HG03342 (cell line): ENCODE measurements at regions not wholly inside any gene's neighbourhood (a gene's known extent, or its start where the extent isn't known, plus 50 kb on each side); places are given as distances from the start of the nearest gene placed in this dataset.
A peak's percentile ranks its signal among the peaks of the same experiment; 100 is the strongest.
"Not testable (repeated sequence)": the region's sequence is repeated elsewhere in the genome, so short reads cannot be mapped to it uniquely, and the experiment has no call there.

Experiments used
- ATAC-seq: cut with Tn5 transposase; IDR thresholded peaks from one replicate; pipeline ENCODE4 v1.9.1; 2021; ENCODE audit warnings: mild to moderate bottlenecking, moderate library complexity; ENCODE audit not compliant: unreplicated experiment

DNA sequence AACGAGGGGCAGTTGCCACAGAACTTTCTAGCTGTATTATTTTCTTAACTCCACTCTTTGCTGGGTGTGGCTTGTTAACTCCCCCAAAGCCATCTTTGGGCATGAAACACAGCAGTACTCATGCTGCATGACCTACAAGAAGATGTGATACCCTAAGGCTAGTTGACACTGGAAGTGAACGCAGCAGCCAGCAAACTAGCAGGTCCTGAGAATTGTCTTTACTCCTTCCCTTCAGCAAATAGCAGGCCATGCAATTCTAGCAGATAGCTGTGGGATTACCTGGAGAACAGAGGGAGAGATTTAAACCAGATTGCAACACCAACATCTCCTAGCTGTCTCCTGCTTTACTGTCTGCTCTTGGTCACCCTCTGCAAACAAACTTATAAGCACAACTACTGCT lies 688.0 kb upstream of the ZWINT start:
- ATAC-seq: no peak

DNA sequence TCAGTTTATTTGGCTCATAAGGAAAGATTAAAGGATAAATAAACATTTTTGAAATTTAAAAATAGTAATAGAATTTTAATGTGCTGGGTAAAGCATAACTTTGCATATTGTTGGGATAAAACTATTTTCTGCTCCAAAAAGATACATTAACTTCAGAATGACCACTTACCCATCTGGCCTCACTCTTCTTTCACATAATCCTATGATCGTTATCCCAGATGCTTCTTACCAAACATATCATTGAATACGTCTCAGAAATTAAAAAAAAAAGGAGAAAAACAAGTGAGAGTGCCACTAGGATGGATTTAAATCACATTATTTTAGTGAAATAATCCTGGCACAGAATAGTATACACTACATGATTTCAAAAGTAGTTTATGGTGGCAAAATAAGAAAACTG lies 677.5 kb upstream of the ZWINT start:
- ATAC-seq: no peak

- no peak for ATAC-seq
Observed at GRCh38 chr10:57035310-57035709, 674.3 kb upstream of the ZWINT start.

DNA sequence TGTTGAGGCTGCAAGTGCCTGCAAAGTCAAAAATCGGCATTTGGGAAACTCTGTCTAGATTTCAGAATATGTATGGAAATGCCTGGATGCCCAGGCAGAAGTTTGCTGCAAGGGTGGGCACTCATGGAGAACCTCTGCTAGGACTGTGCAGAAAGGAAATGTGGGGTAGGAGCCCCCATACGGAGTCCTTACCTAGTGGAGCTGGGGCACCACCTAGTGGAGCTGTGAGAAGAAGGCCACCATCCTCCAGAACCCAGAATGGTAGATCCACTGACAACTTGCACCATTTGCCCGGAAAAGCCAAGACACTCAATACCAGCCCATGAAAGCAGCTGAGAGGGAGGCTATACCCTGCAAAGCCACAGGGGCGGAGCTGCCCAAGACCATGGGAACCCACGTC lies 671.2 kb upstream of the ZWINT start:
- ATAC-seq: not testable (repeated sequence)

- no peak for ATAC-seq
Observed at GRCh38 chr10:57031346-57031745, 670.3 kb upstream of the ZWINT start.

DNA sequence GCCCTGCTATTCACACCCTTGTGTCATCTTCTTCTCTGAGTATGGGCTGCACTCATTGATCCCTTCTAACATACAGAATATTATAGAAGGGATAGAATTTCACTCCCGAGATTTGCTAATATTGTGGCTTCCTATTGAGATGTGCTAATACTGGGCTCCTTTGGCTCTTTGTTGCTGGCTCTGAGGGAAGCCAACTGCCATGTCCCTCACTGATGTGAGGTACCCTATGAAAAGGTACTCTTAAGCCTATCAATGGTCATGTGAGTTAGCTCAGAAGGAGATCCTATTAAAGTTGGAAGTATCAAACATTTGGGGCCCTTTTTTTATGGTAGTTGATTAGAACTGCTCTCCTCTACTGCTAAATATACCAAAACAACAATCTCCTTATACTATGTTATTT lies 665.2 kb upstream of the ZWINT start:
- no peak for ATAC-seq

GRCh38 chr10:57023626-57024025 lies 662.6 kb upstream of the ZWINT start:
- no peak for ATAC-seq

- ATAC-seq: no peak
Observed at GRCh38 chr10:57018452-57018851, 657.4 kb upstream of the ZWINT start.

GRCh38 chr10:57017356-57018037 lies 656.4 kb upstream of the ZWINT start:
- ATAC-seq: no peak

DNA sequence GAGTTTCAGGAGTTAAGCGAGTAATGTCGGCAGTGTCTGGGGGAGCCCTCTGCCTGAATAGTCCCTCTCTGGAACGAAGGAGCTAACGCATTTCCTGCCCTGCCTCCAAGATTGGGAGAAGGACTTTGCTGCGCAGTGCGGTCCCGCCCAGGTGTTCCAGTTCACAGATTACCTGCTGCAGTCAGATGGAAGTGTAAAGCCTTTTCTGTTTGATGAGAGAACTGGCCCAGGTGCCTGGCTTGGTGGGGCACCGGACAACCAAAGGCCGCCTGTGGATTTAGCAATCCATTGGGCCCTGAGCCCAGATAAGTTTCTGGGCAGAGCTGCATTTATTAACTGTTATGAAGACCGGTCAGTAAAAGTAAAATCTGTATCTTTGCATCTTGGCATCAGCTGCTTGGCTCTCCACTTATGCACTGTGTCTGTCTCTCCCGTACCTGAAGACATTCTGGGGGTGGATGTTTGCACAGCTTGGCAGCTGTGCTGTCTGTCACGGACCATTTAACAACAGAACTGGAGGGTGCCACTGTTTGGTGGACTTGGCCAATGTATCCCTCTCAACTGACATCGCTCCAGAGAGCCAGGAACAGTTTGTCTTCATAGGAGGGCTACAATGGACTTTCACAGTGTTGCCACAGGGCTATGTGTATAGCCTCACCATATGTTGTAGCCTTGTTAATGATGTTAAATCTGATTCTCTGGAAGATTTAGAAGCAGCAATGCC lies 654.7 kb upstream of the ZWINT start:
- no peak for ATAC-seq

DNA sequence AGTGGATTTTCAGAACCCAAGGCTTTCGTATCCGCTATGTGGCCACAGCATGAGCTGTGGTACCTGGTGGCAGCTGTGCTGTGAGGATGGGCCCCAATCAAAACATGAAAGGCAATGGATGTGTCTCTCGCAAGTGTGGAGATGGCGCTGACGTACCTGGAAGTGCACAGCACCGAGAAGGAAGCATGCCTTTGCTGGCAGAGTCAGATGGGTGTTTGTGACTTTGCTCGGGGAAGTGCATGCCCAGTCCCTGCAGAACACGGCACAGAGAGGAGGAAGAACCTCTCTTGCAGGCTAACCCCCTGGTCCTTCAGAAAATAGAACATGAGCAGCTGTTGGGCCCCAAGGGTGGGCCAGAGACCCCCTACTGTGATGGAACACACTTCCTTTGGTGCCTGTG lies 654.1 kb upstream of the ZWINT start:
- ATAC-seq: no peak

GRCh38 chr10:57014758-57015157 lies 653.7 kb upstream of the ZWINT start:
- no peak for ATAC-seq

GRCh38 chr10:57008189-57008588 lies 647.1 kb upstream of the ZWINT start:
- no peak for ATAC-seq

GRCh38 chr10:56991591-56992069 lies 630.6 kb upstream of the ZWINT start:
- no peak for ATAC-seq

DNA sequence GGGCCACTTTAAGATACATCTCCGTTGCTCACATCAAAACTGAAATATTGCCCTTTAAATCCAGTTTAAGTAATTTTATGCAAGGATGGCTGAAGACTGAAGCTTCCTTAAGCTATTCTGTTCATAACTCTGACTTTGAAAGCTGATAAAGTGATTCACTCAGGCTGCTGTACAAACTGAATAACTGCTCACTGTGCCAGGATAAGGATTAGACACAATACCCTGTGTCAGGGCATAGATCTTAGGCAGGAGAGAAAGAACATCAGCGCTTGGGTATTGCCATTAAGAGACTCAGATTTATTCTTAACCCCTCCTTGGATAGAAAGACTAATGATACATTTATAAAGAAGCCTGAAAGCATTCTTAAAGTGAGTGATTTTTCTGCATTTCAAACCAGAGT lies 614.5 kb upstream of the ZWINT start:
- no peak for ATAC-seq

- no peak for ATAC-seq
Observed at GRCh38 chr10:56973766-56974165, 612.7 kb upstream of the ZWINT start.

- no peak for ATAC-seq
Observed at GRCh38 chr10:56943221-56943755, 582.2 kb upstream of the ZWINT start.

- ATAC-seq: no peak
Observed at GRCh38 chr10:56934515-56934914, 573.5 kb upstream of the ZWINT start.

- ATAC-seq: no peak
Observed at GRCh38 chr10:56928714-56929113, 567.7 kb upstream of the ZWINT start.

DNA sequence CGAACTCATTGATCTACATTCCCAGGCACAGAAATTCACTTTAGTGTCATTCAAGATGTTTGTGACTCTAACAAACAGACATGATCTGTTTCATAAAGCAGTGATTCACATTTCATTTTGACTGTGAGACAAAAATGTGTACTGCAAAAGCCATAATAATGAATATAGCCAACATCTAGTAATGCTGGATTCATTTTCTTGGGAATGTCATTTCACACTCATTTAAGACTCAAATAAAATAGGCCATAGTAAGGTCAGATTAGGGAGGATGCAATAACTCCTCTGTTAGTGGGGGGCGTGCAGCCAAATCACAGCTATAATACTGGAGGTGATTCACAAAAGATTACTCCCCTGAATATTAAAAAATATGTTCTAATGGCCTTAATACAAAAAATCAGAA lies 566.6 kb upstream of the ZWINT start:
- no peak for ATAC-seq

- ATAC-seq: no peak
Observed at GRCh38 chr10:56920601-56921261, 559.7 kb upstream of the ZWINT start.

DNA sequence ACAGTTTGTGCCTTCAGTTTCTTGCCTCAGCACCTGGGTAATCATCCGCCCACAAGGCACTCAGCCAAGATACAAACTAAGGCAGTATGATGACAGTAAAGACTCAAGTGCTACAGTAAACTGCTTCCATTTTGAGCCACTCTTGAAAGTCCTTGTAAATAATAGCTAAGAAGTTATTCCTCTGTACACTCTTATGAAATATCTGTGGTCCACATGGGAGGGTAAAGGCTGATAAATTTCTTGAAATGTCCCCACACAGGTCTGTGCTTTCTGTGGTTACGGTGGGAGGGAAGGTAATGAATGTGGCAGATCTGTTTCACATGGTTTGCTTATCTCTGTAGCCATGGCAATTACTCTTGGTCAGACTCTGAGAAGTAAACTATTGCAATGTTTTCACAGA lies 551.0 kb upstream of the ZWINT start:
- peak; percentile 60 for ATAC-seq
